HG03520 (cell line): ENCODE measurements at regions not wholly inside any gene's neighbourhood (a gene's known extent, or its start where the extent isn't known, plus 50 kb on each side); places are given as distances from the start of the nearest gene placed in this dataset.
"Not testable (repeated sequence)": the region's sequence is repeated elsewhere in the genome, so short reads cannot be mapped to it uniquely, and the experiment has no call there.

Source experiments
- ATAC-seq: cut with Tn5 transposase; IDR thresholded peaks from one replicate; pipeline ENCODE4 v1.9.1; 2021; ENCODE audit warnings: mild to moderate bottlenecking, moderate library complexity; ENCODE audit not compliant: unreplicated experiment

DNA sequence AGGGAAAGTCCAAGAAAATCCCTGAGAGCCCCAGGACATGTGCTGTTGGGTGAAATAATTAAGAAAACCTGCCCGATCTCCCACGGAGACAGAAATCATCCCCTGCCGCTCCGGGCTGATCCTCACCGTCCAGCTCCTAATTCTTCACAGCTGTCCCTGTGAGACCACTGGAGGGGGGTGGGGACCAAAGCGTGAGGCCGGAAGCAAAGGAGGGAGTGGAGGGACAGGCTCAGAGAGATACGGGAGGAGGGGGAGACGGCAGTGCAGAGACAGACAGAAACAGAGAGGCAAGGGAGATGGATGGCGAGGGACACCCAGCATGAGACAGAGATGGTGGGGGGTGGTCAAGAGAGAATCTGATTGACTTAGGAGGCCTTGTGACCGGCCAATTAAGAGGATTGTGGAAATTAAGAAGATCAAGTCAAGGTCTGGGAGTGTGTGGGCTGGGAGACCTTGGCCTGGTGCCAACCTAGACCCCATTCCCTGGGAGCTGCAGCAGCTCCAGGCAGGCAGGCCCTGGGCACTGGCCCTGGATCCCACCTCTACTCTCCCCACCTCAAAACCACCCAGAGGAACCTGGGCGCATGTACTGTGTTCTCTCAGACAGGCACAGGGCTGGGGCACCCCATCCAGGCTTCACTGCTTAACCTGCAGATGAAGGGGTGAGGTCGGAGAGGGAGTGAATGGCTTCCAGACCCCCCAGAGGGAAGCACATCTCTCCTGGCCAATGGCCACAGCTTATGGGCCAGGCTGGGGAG, 113.2 kb upstream of the ALDH1A3 start:
- no peak for ATAC-seq

DNA sequence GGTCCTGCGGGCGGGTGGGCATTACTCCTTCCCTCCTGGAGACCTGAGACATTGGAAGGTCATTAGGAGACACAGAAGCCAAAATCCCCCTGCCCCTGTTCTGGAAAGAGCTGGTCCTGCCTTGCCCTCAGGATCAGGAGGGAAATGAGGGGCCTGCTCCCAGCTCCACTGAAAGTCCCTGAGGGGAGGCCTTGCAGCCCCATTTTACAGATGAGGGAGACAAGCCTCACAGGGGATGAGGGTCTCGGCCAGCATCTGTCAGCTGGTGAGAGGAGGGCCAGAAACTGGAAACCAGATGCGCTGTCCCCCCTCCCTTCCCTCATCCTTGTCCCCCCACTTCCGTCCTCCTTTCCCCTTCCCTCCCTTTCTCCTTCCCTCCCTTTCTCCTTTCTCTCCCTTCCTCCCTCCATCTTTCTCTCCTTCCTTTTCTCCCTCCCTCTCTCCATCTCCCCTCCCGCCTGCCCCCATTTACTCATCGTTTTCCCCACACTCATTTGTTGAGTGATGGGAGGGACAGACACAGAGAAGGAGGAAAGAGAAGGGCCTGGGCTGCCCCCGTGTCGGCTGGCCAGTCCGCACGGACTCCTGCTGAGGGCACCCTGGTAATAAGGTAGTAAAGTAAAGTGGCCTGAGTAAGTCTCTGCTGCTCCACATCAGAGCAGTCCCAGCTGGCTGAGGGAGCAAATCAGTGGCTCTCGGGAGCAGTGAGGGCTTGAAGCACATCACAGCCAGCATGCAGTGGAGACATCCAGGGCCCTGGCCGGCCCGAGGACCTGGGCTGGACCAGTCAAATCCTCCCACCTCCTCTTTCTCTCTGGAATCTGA, 112.4 kb upstream of the ALDH1A3 start:
- ATAC-seq, result no peak

DNA sequence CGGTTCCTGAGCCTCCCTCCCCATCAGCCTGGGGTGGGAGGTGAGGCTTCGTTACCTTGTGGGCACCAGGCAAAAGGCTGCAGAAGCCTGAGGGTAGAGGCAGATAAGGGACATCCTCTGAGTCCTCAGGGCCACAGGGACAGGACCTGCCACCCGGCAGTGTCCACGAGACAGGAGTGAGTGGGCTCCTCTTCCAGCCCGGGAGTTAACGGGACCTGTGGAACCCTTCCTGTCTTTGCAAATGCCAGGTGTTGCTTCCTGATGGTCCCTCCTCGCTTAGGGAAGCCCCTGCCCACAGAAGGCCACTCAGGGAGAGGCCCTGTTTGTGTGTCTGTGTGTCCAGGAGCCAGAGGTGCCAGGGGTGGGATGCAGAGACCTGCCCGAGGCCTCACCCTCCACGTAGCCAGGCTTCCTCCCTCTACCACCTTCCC, 111.1 kb upstream of the ALDH1A3 start:
- ATAC-seq, result no peak

DNA sequence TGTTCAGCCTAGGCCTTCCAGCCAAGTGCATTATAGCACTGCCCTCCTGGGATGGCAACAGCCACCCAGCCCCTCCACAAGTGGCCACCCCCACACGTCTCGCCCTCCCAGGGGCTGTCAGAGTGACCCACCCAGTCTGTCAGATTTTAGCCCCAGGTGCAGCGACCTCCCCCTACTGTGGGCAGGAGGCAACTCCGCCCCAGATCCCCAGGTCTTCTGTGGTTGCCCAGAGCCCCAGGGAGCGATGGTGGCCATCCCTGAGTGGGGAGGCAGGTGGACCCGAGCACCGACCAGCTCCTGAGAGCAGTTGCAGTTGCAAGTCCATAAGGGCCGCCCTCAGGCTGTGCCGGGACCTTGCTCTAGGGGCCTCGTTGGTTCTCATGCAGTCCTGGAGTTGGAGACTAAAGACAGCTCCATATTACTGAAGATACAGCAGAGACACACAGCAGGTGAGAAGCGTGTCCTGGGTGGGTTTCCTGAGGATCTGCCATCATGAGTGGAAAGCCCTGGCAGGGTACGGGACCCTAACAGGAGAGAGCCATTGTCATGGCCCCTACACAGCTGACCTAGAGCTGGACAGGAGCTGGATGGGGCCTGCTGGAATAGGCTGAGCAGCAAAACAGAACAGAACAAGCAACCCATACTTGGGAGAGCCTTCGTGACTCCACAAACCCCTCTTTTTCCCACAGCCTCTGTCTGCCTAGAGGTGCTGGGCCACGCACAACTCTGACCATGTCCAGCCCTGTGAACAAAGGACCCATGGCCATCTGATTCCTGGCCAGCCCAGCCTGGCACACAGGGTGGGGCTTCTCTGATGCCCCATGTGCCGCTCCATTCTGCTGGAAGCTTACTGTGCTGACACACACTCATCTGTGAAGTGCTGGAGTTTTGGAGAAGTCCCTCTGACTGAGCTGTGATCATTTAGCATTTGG, 110.3 kb upstream of the ALDH1A3 start:
- no peak for ATAC-seq

DNA sequence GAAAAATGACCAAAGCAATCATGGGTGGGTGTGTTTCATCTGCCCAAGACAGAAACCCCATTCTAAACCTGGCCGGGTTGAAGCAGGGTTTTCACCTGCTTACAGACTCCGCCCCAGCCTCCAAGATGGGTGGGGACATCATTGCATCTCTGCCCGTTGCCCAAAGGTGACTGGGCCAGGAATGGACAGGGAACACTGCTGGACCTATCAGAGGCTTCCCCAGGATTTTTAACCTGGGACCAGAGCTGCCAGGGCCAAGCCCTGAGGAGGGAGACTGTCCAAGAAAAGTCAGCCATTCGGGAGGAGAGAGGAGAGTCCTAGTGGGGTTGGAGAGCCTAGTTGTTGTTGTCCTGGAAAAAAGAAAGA, 109.7 kb upstream of the ALDH1A3 start:
- ATAC-seq, result no peak

DNA sequence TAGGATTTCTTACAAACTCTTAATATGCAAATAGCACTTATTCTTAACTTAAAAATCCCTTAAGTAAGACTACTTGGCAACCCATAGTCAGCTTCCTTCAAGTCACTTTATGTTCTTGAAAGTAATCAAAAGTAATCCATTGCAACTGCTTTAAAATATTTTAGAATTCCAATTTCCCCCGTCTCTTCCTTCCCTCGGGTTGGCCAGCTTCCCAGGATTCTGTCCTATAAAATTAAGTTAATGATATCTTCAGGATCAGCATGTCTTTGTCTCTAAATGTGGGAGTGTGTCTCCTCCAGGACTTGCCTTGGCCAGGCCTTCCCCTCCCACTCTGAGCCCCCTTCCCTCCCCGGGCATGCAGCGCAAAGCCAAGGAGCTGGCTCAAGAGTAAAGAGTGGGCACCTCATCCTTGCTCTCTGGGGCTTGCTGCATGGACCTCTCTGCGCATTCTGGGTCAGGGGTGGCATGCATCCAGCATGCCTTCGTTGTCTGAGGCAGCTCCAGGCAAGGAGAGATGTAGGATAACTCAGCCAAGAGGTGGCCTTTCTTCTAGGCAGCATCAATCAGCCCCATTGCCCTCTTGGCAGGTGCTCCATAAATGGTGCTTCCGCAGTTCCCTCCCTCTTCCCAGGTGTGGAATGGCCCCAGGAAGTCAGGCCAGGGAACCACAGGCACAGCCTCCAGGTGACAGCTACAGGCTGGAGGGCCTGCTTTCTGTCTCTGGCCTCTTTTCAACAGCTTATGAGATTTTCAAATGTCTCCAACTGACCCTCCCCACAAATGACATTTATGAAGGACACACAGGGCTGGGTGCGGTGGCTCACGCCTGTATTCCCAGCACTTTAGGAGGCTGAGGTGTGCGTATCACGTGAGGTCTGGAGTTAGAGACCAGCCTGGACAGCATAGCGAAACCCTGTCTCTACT, 108.7 kb upstream of the ALDH1A3 start:
- ATAC-seq, result no peak

DNA sequence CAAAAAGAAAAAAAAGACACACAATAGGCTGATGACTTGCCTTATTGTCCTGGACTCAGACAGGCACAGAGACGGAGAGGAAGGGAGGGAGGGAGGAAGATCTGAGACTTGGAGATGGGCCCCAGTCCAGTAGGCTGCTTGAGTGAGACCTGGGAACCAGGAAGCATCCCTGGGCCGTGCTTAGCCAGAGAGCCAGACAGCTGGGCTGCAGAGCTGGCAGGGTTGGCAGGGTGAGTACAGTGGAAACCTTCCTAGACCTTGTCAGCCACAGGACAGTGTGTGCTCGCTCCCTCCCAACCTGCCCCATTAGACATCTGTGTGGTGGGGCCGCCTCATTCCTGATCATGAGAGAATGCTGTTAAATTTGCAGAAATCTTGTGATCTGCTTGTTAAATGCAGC, 107.9 kb upstream of the ALDH1A3 start:
- ATAC-seq, result no peak

DNA sequence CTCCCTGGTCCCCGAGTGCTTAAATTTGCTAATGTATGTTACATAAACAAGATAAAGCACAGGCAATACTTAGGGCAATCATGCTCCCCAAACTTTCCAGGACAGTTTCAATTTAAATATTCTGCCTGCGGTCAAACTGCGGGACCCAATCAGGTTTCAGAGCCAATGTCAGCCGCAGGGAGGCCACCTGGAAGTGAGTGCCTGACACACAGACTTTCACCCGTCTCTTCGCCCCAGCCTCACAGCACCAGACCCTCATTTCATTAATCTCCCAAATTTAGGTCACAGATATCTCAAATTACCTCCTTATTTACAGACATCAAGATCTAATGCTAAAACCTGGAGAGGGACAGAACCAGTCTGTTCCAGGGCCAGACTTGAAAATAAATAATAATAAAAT, 107.2 kb upstream of the ALDH1A3 start:
- no peak for ATAC-seq

DNA sequence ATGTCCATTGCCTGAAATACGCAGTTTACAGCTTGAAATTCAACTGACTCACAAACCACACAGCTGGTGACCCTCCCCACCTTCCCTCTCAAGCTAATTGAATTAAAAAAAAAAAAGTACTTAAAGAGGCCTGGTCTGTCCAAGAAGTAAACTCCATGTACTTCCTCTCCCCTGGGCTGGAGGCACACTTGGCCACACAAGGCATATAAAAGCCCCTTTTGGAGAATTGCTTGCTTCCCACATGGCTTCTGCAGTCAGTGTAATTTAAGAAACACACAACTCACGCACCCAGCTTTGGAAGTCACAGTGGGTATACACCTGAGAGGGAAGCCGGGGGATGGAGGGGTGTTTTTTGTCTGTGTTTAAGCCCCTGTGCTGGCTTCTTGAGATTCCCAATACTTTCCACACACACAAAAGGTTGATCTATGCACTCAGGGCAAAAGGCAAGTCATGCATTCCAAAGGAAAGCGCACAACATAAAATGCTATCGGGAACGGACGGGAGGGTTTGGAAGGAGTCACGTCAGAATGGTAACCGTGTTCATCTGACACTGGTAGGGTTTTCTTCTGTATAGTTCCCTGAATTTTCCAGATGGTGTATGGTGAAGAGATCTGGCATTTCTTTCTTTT, 106.6 kb upstream of the ALDH1A3 start:
- no peak for ATAC-seq

DNA sequence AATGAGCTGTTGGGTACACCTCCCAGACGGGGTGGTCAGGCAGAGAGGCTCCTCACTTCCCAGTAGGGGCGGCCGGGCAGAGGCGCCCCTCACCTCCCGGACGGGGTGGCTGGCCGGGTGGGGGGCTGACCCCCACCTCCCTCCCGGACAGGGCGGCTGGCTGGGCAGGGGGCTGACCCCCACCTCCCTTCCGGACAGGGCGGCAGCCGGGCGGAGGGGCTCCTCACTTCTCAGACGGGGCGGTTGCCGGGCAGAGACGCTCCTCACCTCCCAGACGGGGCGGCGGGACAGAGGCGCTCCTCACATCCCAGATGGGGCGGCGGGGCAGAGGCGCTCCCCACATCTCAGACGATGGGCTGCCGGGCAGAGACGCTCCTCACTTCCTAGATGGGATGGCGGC, 105.6 kb upstream of the ALDH1A3 start:
- not testable (repeated sequence) for ATAC-seq

DNA sequence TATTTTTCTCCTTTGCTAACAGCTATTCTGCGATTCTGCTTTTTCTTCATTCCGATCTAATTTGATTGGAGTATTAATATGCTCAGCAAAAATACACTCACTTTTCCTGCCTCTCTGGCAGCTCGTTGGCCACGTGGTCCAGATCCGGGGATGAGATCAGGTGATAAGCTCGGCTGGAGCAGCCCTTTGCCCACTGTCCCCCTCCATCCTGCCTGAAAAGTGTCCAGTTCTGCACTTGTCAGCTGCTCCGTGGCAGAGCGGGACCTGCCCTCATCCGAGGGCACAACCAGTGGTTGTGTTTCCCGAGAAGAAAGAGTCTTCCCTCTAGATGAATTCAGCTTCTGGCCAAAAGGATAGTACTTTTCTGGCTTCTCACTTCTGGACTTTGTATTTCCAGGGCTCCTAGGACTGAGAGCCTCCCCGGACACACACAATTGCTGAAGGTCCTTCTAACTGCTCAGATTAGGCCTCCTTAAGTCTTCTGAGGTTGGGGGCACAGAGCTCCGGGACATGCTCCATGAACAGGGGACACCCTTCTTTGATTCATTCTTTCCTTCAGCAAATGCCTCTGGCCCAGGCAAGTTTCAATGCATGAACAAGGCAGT, 103.9 kb upstream of the ALDH1A3 start:
- ATAC-seq, result no peak

DNA sequence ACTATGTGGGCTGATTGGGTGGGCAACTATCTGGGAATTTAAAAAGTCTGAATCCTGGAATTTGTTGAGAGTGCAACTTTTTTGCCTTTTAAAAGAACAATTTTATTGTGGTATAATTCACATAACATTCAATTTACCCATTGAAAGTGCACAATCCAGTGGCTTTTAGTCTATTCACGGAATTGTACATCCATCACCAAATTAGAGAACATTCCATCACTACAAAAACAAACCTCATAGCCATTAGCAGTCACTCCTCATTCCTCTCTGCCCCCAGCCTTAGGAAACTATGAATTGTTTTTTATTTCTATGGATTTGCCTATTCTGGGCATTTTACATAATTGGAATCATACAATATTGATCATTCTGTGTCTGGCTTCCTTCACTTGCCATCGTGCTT, 101.8 kb upstream of the ALDH1A3 start:
- ATAC-seq, result no peak

DNA sequence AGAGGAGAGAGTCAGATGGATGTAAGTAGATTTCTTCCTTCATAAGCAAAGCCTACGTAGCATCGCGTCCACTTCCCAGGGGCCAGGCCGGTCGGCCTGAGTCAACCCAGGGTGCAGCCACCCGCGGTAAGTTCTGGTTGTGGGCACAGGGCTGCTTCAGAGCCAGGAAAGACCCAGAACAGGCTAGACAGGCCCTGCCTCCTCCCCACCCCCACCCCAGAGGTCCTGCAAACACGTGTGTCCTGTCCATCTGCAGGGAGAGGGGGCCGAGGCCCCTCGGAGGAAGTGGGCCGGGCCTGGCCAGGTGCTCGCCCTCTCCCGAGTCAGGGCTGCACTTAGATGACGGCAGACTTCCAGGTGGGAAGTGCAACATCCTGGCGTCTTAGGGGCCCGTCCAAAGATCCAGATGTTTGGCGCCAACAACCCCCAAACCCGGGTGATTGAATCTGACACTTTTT, 100.8 kb upstream of the ALDH1A3 start:
- ATAC-seq, result no peak

DNA sequence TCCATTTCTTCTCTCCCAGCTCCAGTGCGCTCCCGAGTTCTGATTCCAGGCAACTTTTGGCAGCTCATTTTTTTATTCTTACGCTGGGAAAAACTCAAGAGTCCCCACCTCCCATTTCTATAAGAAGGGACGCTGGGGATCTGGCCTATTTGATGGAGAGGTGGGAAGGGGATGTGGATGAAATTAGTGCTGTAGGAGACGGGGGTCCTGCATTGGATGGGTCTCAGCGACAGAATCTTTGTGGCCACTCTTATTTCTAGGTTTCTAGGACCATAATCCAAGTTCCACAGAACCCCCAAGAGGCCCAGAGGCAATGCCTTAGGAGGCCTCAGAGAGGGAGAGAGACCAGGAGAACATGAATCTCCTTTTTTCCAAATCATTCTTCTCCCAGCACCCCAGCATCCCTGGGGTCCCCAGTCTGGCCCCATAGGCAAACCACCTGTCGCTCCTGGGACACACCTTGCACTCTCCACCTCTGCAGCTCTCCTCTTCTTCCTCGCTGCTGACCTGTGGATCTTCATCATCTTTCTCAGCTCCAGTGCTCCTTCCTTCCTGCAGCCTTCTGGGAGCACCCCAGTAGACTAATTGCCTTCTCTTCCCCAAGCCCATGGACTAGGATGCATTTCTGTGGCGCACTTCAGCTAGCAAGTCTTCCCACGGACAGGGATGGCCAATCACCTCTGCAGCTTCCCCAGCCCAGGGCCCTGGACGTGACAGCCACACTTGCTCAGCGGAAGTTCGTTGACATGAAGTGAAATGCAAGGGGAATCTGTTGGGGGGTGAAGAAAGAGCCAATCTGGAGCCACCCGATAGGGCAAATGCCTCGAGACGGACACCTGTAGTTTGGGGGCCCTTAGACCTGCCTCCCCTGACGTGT, 100.1 kb upstream of the ALDH1A3 start:
- no peak for ATAC-seq

DNA sequence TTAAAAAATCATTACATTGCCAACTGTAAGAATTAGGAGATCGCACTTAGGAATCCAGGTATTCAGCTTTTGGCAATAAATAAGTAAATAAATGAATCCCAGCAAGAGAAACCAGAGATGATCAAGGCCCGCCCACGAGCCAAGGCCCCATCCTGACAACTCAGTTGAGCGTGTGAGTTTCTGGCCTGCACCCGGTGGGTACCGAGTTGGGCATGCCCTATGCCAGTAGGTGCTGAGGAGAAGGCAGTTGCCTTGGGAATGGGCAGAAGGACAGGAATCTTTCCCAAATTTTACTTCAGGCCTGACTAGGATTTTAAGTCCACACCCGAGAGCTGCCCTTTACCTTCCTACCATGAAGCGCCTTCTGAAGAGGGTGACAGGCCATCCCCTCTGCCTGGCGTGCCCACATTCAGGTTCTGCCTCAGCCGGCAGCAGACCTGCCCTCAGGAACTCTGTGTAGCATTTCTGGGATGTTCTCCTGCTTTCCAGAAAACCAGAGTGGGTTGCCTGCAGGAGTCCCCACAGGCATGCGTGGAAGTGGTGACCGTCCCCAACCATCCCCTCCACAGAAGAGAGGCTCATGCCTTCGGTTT, 99.3 kb upstream of the ALDH1A3 start:
- no peak for ATAC-seq

DNA sequence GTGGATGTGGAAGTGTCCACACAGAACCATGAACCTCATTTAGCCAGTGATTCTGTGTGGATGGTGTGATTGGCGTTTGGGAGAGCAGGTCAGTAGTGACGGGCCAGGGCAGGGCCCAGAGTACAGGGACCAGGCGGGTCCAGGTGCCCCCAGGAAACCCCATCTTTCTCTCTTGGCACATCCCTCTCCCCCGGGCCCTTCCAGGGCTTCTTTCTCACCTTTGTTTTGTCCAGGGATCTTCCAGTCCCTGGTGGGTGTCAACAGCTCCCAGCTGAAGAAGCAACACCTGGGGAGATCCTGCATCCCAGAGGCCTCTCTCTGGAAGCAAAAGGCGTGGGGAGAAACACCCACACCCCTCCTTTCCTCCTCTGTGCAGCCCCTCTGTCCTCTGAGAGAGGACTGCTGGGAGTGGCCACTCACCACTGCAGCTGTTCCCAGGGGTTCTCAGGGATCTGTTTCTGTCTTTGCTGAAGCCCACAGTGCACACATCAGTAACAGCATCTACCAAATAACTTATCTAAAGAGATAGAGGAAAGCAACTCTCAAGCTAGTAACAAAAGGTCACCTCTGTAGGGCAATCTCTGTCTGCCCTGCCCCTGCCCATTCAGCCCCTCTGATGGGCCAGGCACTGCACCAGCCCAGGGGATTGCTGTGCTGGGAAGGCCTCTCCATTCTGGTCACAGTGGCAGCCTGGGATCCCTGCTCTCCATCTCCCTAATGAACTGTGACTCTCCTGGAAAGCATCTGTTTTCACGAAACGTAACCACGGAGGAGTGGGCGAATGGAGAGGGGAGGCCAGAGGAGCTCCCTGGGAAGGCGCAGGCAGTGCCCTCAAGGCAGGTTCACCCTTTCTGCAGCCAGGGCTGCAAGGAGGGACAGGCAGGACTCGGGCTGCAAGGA, 98.3 kb upstream of the ALDH1A3 start:
- ATAC-seq, result no peak

DNA sequence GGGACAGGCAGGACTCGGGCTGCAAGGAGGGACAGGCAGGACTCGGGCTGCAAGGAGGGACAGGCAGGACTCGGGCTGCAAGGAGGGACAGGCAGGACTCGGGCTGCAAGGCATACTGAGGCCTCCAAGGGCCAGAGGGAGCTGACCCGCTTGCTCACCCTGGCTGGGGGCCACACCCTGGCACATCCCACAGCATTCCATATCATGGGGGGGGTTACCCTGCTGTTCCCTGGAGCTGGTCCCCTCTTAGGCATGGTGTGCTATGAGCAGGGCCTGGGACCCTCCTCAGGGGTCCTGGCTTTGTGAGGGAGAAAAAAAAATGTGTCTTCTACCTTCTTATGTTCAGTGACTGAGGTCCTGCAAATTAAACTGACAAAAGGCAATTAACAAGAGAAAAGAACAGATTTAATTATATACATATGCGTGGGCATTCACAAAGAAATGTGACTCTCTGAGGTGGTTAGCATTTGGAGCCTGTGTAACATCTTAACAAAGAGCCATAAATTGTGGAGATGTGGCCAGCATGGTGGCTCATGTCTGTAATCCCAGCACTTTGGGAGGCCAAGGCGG, 97.6 kb upstream of the ALDH1A3 start:
- ATAC-seq, result no peak
